ENCODE measurements at regions not wholly inside any gene's neighbourhood (a gene's known extent, or its start where the extent isn't known, plus 50 kb on each side); places are given as distances from the start of the nearest gene placed in this dataset.

- no peak for TF ChIP-seq CTCF (IDR thresholded peaks at IDR 0.05)
- no peak for TF ChIP-seq POLR2A (IDR thresholded peaks at IDR 0.05)
- TF ChIP-seq POLR2AphosphoS5 (IDR thresholded peaks at IDR 0.05) = no peak
Observed at GRCh38 chr2:237253046-237253702, 160.8 kb downstream of the COL6A3 start.

Data from stomach (tissue), 4 donors.